CD4-positive, CD25-positive, alpha-beta regulatory T cell (primary cell): ENCODE measurements at regions not wholly inside any gene's neighbourhood (a gene's known extent, or its start where the extent isn't known, plus 50 kb on each side); places are given as distances from the start of the nearest gene placed in this dataset.

ENCODE experiments used
- ATAC-seq, 2 donors: fragments of 150-1000 bp; cut with Tn5 transposase; one replicate each; pipeline ENCODE4 v1.10.0; 2021; ENCODE audit warnings: low read depth in 2 of 2, moderate number of reproducible peaks in 2 of 2, moderate library complexity in 1 of 2
- DNase-seq, 3 donors: peaks; one replicate each; pipeline versions ENCODE4 v3.0.0 to v3.0.0-alpha.2; 2012 to 2022; ENCODE audit warnings: mixed read lengths in 1 of 3
- H3K27ac ChIP-seq: one replicate; pipeline ENCODE4 v1.7.0; 2013; ENCODE audit warnings: mild to moderate bottlenecking, low read length; ENCODE audit not compliant: insufficient read depth, poor library complexity, severe bottlenecking
- H3K27me3 ChIP-seq: one replicate; pipeline ENCODE4 v1.7.0; 2013; ENCODE audit warnings: low read length; ENCODE audit not compliant: control insufficient read depth, insufficient read depth
- H3K36me3 ChIP-seq: one replicate; pipeline ENCODE4 v1.7.0; 2013; ENCODE audit warnings: mild to moderate bottlenecking, low read length, moderate library complexity; ENCODE audit not compliant: control insufficient read depth, insufficient read depth
- H3K4me1 ChIP-seq: 2 replicates; pipeline ENCODE4 v1.7.0; 2013; ENCODE audit warnings: mild to moderate bottlenecking, low read length; ENCODE audit not compliant: insufficient read depth, control insufficient read depth, poor library complexity, severe bottlenecking
- H3K4me3 ChIP-seq: one replicate; pipeline ENCODE4 v1.7.0; 2013; ENCODE audit warnings: low read depth, mild to moderate bottlenecking, low read length, moderate library complexity
- H3K9me3 ChIP-seq, 2 experiments: 1 replicate in 1 of 2; 2 replicates in 1 of 2; pipeline ENCODE4 v1.7.0; 2013; ENCODE audit warnings: low read length in 2 of 2, mild to moderate bottlenecking in 1 of 2, moderate library complexity in 1 of 2; ENCODE audit not compliant: control insufficient read depth in 2 of 2
- H3K27ac Mint-ChIP-seq, 3 donors: one replicate each; pipeline ENCODE4 v1.8.0; 2020 to 2022; ENCODE audit warnings: mild to moderate bottlenecking in 3 of 3, mixed read lengths in 3 of 3, moderate library complexity in 2 of 3
- H3K27me3 Mint-ChIP-seq: one replicate; pipeline ENCODE4 v1.8.0; 2022; ENCODE audit warnings: mild to moderate bottlenecking, mixed read lengths
- H3K36me3 Mint-ChIP-seq: one replicate; pipeline ENCODE4 v1.8.0; 2020; ENCODE audit warnings: mixed read lengths
- H3K4me1 Mint-ChIP-seq, 4 donors: one replicate each; pipeline ENCODE4 v1.8.0; 2020 to 2022; ENCODE audit warnings: mixed read lengths in 4 of 4, mild to moderate bottlenecking in 1 of 4
- H3K4me3 Mint-ChIP-seq, 4 donors: one replicate each; pipeline ENCODE4 v1.8.0; 2020 to 2022; ENCODE audit warnings: mild to moderate bottlenecking in 4 of 4, mixed read lengths in 4 of 4, moderate library complexity in 3 of 4
- H3K9me3 Mint-ChIP-seq, 7 donors: one replicate each; pipeline ENCODE4 v1.8.0; 2020 to 2022; ENCODE audit warnings: mixed read lengths in 7 of 7, mild to moderate bottlenecking in 3 of 7, moderate library complexity in 2 of 7

- Mint-ChIP-seq H3K36me3 (no peaks in the 10 kb centered on the region), H3K9me3 (peaks cover 0 to 3% (median 0%) of the 10 kb centered on the region in 7 donors), H3K4me1 (no peaks in the 10 kb centered on the region), H3K4me3 (no peak overlapping the region), H3K27me3 (peaks cover 26% of the 10 kb centered on the region), H3K27ac (no peak overlapping the region)
- Histone ChIP-seq H3K27ac (no peak overlapping the region), H3K9me3 (no peaks in the 10 kb centered on the region), H3K27me3 (peaks cover 4% of the 10 kb centered on the region), H3K4me3 (no peak overlapping the region), H3K4me1 (no peaks in the 10 kb centered on the region), H3K36me3 (no peaks in the 10 kb centered on the region)
- no peak for DNase-seq
- ATAC-seq: no peak
Measured at GRCh38 chr12:93050026-93050747, 121.1 kb upstream of the EEA1 start.

DNA sequence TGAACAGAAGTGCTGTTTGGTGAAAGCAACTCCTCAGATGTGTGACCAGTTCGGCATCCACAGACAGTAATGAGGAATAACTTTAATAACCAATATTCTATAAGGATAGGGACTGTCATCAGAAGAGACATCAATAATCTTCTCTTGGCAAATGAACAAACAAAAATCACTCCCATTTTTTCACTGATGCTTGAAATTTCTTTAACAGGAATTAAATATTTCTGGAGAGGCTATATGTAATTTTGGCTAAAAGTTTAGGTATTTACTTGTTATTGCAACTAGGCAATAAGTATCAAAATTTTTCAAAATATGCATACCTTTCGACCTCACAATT, 121.6 kb upstream of the EEA1 start:
- H3K27ac Mint-ChIP-seq: no peak overlapping the region
- no peak for ATAC-seq

DNA sequence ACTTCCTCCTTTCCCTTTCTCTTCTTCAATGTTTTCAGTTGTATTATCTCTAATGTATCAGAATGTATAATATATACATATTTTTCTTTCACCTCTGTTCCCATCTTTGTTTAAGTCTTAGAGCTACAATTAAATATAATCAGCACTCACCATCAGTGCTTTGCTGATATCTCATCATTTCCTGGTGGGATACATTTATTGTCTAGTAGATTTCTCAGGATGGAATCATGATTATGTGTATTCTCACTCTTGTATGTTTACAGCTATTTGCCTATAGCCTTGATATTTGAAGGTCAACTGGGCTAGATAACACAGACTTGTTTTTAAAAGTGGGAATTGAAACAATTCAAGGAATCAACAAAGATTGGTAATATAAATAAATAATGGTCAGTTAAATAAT, 124.9 kb upstream of the EEA1 start:
- H3K27me3 Mint-ChIP-seq: peaks cover 19% of the 10 kb centered on the region
- Histone ChIP-seq H3K27ac (no peak overlapping the region), H3K27me3 (peaks cover 4% of the 10 kb centered on the region), H3K36me3 (no peaks in the 10 kb centered on the region), H3K4me1 (no peaks in the 10 kb centered on the region), H3K4me3 (no peak overlapping the region), H3K9me3 (no peaks in the 10 kb centered on the region)
- DNase-seq: no peak
- H3K9me3 Mint-ChIP-seq: peaks cover 0 to 3% (median 0%) of the 10 kb centered on the region in 7 donors
- H3K4me3 Mint-ChIP-seq: no peak overlapping the region
- H3K27ac Mint-ChIP-seq: no peak overlapping the region
- H3K4me1 Mint-ChIP-seq: no peaks in the 10 kb centered on the region
- no peak for ATAC-seq
- no peaks in the 10 kb centered on the region for H3K36me3 Mint-ChIP-seq

More for the DNA sequence above, 121.6 kb upstream of the EEA1 start:
- H3K4me1 ChIP-seq: no peaks in the 10 kb centered on the region
- H3K27ac ChIP-seq: no peak overlapping the region
- H3K36me3 Mint-ChIP-seq: no peaks in the 10 kb centered on the region
- H3K27me3 Mint-ChIP-seq: peaks cover 26% of the 10 kb centered on the region
- H3K9me3 ChIP-seq: no peaks in the 10 kb centered on the region
- no peak for DNase-seq
- H3K4me1 Mint-ChIP-seq: no peaks in the 10 kb centered on the region
- no peak overlapping the region for H3K4me3 ChIP-seq
- peaks cover 0 to 3% (median 0%) of the 10 kb centered on the region in 7 donors for H3K9me3 Mint-ChIP-seq
- no peaks in the 10 kb centered on the region for H3K36me3 ChIP-seq
- no peak overlapping the region for H3K4me3 Mint-ChIP-seq
- peaks cover 4% of the 10 kb centered on the region for H3K27me3 ChIP-seq

GRCh38 chr12:93055221-93055620, 126.1 kb upstream of the EEA1 start:
- no peaks in the 10 kb centered on the region for H3K4me1 ChIP-seq
- peaks cover 4% of the 10 kb centered on the region for H3K27me3 ChIP-seq
- Mint-ChIP-seq H3K27me3 (peaks cover 28% of the 10 kb centered on the region), H3K36me3 (no peaks in the 10 kb centered on the region), H3K27ac (no peak overlapping the region), H3K9me3 (peaks cover 0 to 3% (median 0%) of the 10 kb centered on the region in 7 donors), H3K4me3 (no peak overlapping the region), H3K4me1 (no peaks in the 10 kb centered on the region)
- no peak for DNase-seq
- no peaks in the 10 kb centered on the region for H3K36me3 ChIP-seq
- no peaks in the 10 kb centered on the region for H3K9me3 ChIP-seq
- ATAC-seq: no peak
- no peak overlapping the region for H3K4me3 ChIP-seq
- no peak overlapping the region for H3K27ac ChIP-seq

GRCh38 chr12:93056971-93057535, 128.0 kb upstream of the EEA1 start:
- DNase-seq (no peak), ATAC-seq (no peak)

DNA sequence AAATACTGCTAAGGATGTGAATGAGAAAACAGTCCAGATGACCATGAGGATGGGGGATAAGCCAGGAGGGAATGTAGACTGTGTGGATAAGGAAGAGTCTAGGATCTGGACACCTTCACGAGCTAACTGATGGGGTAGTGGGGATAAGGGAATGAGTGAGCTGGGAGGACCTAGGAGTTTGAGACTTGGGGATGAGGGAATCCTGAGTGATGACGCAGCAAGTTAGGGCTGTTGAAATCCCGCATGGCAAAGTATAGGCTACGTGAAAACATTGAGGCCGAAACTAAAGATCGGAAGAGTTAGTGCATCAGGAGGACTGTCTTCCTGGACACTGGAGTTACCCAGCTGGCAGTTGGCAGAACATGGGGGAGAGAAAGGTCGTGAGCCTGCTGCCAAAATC, 129.2 kb upstream of the EEA1 start:
- no peaks in the 10 kb centered on the region for H3K4me1 ChIP-seq
- H3K9me3 ChIP-seq: no peaks in the 10 kb centered on the region
- H3K27ac ChIP-seq: no peak overlapping the region
- DNase-seq (no peak), ATAC-seq (no peak)
- H3K4me1 Mint-ChIP-seq: no peaks in the 10 kb centered on the region
- peaks cover 0 to 2% (median 0%) of the 10 kb centered on the region in 7 donors for H3K9me3 Mint-ChIP-seq
- no peak overlapping the region for H3K4me3 ChIP-seq
- no peaks in the 10 kb centered on the region for H3K27me3 ChIP-seq
- peaks cover 26% of the 10 kb centered on the region for H3K27me3 Mint-ChIP-seq
- no peak overlapping the region for H3K4me3 Mint-ChIP-seq
- H3K36me3 Mint-ChIP-seq: no peaks in the 10 kb centered on the region
- no peak overlapping the region for H3K27ac Mint-ChIP-seq
- no peaks in the 10 kb centered on the region for H3K36me3 ChIP-seq

More at GRCh38 chr12:93056971-93057535, 128.0 kb upstream of the EEA1 start:
- Mint-ChIP-seq H3K4me3 (no peak overlapping the region), H3K27me3 (peaks cover 32% of the 10 kb centered on the region), H3K36me3 (no peaks in the 10 kb centered on the region), H3K27ac (no peak overlapping the region), H3K9me3 (peaks cover 0 to 2% (median 0%) of the 10 kb centered on the region in 7 donors), H3K4me1 (no peaks in the 10 kb centered on the region)
- Histone ChIP-seq H3K4me3 (no peak overlapping the region), H3K27me3 (peaks cover 4% of the 10 kb centered on the region), H3K27ac (no peak overlapping the region), H3K9me3 (no peaks in the 10 kb centered on the region), H3K36me3 (no peaks in the 10 kb centered on the region), H3K4me1 (no peaks in the 10 kb centered on the region)

GRCh38 chr12:93059288-93059687, 130.2 kb upstream of the EEA1 start:
- H3K27me3 Mint-ChIP-seq: peaks cover 32% of the 10 kb centered on the region
- H3K4me3 Mint-ChIP-seq: no peak overlapping the region
- no peaks in the 10 kb centered on the region for H3K4me1 Mint-ChIP-seq
- H3K27me3 ChIP-seq: peaks cover 3% of the 10 kb centered on the region
- H3K27ac ChIP-seq: no peak overlapping the region
- H3K4me3 ChIP-seq: no peak overlapping the region
- H3K27ac Mint-ChIP-seq: no peak overlapping the region
- H3K9me3 ChIP-seq: no peaks in the 10 kb centered on the region
- no peaks in the 10 kb centered on the region for H3K36me3 Mint-ChIP-seq
- DNase-seq (no peak), ATAC-seq (no peak)
- H3K9me3 Mint-ChIP-seq: peaks cover 0 to 2% (median 0%) of the 10 kb centered on the region in 7 donors
- H3K36me3 ChIP-seq: no peaks in the 10 kb centered on the region
- no peaks in the 10 kb centered on the region for H3K4me1 ChIP-seq
